ENCODE measurements at regions not wholly inside any gene's neighbourhood (a gene's known extent, or its start where the extent isn't known, plus 50 kb on each side); places are given as distances from the start of the nearest gene placed in this dataset.
"Not testable (repeated sequence)": the region's sequence is repeated elsewhere in the genome, so short reads cannot be mapped to it uniquely, and the experiment has no call there.

DNA sequence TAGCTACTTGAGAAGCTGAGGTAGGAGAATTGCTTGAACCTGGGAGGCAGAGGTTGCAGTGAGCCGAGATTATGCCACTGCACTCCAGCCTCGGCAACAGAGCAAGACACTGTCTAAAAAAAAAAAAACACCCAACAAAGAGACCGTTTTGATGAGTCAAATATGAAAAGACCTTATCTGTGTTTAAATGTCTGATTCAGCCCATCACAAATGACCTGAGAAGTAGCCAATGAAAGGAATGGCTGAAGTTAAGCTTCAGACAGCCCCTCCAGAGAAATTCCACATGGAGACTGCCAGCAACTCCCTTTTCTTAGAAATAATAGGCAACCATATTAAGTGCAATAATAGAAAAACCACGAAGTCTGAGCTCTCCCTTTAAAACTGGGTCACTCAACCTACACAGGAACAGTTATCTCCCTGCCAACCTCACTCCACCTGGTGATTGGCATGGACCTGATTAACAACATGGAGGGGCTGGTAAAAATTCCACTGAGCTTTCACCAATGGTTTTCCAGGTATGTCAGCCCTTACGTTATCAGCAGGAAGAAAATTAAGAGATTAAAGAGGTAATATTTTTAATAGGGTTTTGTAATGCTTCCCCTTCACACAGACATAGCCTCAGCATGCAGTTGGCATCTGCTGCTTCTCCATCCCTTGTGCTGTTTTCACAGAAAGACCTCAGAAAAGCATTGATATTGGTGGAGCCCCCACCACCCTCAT, 238.1 kb upstream of the STT3B start:
- H3K36me3 ChIP-seq (replicated peaks; ENCODE audit: control insufficient read depth, insufficient read depth, low read length) = no peaks in the 10 kb centered on the region
- no peak for DNase-seq
- no peak overlapping the region for H3K4me3 ChIP-seq (ENCODE audit: insufficient read depth, low read depth, low read length)
- no peaks in the 10 kb centered on the region for H3K27me3 ChIP-seq (ENCODE audit: control insufficient read depth, insufficient read depth, low read length)

DNA sequence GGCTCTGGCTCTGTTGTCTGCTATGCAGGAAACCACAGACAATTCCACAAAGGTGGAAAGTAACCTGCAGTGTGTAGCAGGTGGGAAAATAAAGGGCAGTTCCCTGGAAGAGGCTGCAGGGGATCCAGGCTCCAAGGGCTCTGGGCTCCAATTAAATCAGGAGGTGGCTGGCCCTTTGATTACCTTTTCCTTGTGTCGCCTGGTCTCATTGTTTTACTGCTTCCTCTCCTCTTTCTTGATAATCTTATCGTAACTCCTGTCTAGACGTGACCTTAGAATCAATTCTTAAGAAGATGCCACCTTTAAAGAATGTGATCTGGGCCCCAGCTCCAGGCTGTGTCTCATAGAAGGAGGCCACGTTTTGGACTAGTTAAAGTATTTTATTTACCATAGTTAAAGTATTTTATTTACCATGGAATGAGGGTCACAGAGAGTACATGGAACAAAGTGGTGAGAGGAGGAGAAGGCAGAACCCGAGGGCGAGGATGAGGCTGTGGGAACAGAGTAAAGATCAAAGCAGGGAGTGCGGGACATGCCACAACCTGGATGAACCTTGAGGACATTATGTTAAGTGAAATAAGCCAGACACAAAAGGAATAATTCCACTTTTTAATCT, 237.5 kb upstream of the STT3B start:
- Histone ChIP-seq H3K27me3 (ENCODE audit: control insufficient read depth, insufficient read depth, low read length) (no peaks in the 10 kb centered on the region), H3K36me3 (replicated peaks; ENCODE audit: control insufficient read depth, insufficient read depth, low read length) (no peaks in the 10 kb centered on the region), H3K4me3 (ENCODE audit: insufficient read depth, low read depth, low read length) (no peak overlapping the region)
- DNase-seq = no peak

DNA sequence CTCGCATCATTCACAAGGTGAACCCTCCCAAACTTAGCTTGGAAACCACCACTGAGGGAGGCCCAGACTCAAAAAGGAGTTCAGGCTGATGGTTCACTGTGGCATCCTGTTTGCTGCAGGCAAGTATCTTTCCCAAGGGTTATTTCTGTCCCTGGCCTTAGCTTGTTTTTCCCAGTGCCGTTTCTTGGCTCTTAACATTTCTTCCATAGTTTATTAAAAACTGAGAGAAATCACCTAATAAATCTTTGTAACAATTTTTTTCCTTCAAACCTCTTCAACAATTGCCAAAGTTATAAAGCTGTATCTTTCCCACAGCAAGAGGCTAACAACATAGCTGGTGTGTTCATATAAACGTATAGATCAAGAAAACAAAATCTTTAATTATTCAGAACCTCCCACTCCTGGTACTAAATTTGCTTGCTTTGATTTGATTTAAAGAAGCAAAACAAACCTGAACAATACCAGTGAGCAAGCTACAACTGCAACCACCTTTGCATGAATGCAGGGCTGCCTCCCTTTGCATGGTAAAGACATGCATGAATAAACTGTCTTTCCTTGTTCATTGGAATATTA, 234.9 kb upstream of the STT3B start:
- no peak for DNase-seq
- no peaks in the 10 kb centered on the region for H3K27me3 ChIP-seq (ENCODE audit: control insufficient read depth, insufficient read depth, low read length)
- H3K36me3 ChIP-seq (replicated peaks; ENCODE audit: control insufficient read depth, insufficient read depth, low read length) = no peaks in the 10 kb centered on the region
- H3K4me3 ChIP-seq (ENCODE audit: insufficient read depth, low read depth, low read length) = no peak overlapping the region

DNA sequence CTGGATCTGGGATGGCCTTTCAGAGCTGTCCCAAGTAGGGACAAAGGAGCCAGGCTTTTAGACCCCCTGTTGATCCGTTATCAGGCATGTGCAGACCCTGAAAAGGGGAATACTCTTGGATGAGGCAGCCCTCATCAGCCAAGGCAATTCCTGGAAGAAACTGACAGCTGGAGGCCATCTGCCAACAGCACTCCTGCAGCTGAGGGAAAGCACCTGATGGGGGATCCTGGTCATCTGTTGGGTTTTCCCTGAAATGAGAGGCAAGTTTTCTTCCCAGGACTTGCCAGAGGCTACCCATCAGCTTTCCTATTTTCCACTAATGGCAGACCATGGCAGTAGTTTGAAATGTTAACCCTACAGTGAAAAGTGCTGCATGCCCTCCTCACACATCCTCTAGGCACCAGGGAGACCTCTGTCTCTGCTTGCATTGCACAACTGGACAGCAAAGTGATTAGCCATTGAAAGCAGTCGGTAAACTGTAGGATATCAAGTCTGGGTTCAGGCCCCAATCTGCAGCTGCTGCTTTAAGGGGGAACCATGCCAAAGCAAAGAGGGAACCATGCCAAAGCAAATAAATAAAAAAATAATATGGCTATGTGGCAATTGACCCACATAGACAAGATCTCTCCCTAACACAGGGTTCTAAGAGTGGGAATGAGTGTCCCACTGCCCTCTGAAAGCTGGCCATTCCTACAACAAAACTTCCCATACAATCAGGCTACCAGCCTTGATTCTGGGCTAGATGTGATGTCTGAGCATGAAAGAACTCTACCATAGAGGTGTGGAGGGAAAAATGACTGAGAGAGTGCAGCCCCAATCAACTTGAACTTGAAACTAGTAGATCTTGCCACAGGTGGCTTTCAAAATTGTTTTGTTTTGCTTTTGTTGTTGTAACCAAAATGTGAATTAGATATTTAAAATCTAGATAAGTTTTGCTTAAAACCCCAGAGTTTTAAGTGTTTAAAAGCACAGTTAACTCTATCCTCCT, 232.0 kb upstream of the STT3B start:
- Histone ChIP-seq H3K4me3 (ENCODE audit: insufficient read depth, low read depth, low read length) (no peak overlapping the region), H3K27me3 (ENCODE audit: control insufficient read depth, insufficient read depth, low read length) (no peaks in the 10 kb centered on the region), H3K36me3 (replicated peaks; ENCODE audit: control insufficient read depth, insufficient read depth, low read length) (no peaks in the 10 kb centered on the region)
- no peak for DNase-seq

DNA sequence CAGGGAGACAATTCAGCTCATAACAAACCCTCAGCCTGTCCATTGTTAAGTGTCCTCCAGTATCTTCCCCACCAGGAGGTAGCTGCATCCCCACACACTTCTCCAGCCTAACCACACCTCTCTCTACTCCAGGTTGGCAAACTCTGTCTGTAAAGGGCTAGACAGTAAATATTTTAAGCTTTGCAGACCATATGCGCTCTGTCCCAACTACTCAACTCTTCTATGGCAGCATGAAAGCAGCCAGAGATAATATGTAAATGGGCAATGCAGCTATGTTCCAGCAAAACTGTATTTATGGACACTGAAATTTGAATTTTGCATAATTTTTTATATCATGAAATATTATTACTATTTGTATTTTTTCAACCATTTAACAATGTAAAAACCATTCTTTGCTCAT, 230.4 kb upstream of the STT3B start:
- no peak for DNase-seq
- H3K27me3 ChIP-seq (ENCODE audit: control insufficient read depth, insufficient read depth, low read length) = no peaks in the 10 kb centered on the region
- no peaks in the 10 kb centered on the region for H3K36me3 ChIP-seq (replicated peaks; ENCODE audit: control insufficient read depth, insufficient read depth, low read length)
- no peak overlapping the region for H3K4me3 ChIP-seq (ENCODE audit: insufficient read depth, low read depth, low read length)

DNA sequence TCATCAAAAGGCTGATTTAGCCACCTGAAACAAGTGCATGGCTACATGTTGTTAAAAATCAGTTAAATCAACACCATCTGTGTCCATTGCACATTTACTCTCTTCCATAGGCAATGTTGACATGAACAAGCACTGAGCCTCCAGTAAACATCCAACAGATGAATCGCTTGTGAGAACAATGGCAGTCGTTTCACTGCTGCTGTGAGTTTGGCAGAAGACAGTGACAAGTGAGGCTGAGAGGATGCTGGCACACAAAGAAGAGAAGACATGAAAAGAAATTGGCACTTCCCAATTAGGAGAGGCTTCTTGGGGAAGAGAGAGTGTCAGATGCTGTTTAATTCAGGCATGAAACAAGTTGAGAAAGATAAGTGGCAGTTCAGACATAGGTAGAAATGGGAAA, 227.4 kb upstream of the STT3B start:
- DNase-seq = no peak
- no peaks in the 10 kb centered on the region for H3K27me3 ChIP-seq (ENCODE audit: control insufficient read depth, insufficient read depth, low read length)
- H3K36me3 ChIP-seq (replicated peaks; ENCODE audit: control insufficient read depth, insufficient read depth, low read length) = no peaks in the 10 kb centered on the region
- no peak overlapping the region for H3K4me3 ChIP-seq (ENCODE audit: insufficient read depth, low read depth, low read length)

DNA sequence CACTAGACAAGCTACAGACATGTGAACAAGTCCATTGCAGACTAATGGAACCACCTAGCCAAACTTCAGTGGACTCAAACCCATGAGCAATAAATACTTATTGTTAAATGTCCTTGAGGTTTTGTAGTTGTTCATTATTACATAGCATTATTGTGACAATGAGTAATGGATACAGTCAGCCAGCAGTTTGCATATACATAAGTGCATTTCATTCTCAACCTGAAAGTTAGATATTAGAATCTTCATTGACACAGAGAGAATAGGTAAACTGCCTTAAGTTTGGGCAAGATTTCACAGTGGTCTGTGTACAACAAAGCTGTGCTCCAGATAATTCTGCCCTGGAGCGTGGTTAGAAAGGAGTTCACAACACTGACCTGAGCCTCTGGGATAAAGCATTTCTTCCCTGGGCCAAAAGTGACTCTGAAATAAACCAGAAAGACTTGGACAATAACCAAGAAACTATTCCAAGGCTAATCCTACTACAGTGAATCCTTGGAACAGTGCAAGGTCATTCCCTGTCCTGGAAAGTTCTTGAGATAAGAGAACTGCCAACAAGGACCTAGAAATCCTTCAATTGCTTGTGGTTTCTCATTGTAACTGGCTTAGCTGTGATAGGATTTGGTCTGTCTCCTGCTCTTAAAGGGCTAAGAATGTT, 225.5 kb upstream of the STT3B start:
- H3K27me3 ChIP-seq (ENCODE audit: control insufficient read depth, insufficient read depth, low read length) = no peaks in the 10 kb centered on the region
- H3K4me3 ChIP-seq (ENCODE audit: insufficient read depth, low read depth, low read length) = no peak overlapping the region
- DNase-seq = no peak
- no peaks in the 10 kb centered on the region for H3K36me3 ChIP-seq (replicated peaks; ENCODE audit: control insufficient read depth, insufficient read depth, low read length)

DNA sequence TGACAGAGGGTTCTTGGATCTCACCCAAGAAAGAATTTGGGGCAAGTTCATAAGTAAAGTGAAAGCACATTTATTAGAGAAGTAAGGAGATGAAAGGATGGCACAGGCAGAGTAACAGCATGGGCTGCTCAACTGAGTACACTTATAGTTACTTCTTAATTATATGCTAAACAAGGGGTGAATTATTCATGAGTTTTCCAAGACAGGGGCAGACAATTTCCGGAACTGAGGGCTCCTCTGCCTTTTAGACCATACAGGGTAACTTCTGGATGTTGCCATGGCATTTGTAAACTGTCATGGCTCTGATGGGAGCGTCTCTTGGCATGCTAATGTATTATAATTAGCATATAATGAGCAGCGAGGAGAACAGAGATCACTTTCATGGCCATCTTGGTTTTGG, 221.2 kb upstream of the STT3B start:
- H3K36me3 ChIP-seq (replicated peaks; ENCODE audit: control insufficient read depth, insufficient read depth, low read length) = no peaks in the 10 kb centered on the region
- H3K27me3 ChIP-seq (ENCODE audit: control insufficient read depth, insufficient read depth, low read length) = no peaks in the 10 kb centered on the region
- DNase-seq = no peak
- H3K4me3 ChIP-seq (ENCODE audit: insufficient read depth, low read depth, low read length) = no peak overlapping the region

DNA sequence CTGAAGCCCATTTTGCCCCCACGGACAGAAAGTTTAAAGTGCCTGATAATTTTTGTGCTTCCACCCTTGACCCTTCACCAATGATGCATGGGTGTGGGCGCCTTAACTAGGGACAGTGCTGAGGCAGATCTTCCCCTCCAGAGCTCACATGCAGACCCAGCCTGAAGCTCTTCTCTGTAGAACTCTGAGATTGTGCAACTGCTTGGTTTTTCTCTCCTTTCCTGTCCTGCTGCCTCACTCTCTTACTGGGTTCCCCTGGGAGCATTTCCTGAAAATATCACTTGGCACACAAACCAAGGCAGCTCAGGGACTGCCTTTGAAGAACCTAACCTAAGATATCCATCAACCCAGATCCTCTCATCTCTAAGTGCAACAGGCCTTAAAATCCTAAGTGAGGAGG, 220.3 kb upstream of the STT3B start:
- H3K36me3 ChIP-seq (replicated peaks; ENCODE audit: control insufficient read depth, insufficient read depth, low read length) = no peaks in the 10 kb centered on the region
- no peak for DNase-seq
- no peak overlapping the region for H3K4me3 ChIP-seq (ENCODE audit: insufficient read depth, low read depth, low read length)
- H3K27me3 ChIP-seq (ENCODE audit: control insufficient read depth, insufficient read depth, low read length) = no peaks in the 10 kb centered on the region

DNA sequence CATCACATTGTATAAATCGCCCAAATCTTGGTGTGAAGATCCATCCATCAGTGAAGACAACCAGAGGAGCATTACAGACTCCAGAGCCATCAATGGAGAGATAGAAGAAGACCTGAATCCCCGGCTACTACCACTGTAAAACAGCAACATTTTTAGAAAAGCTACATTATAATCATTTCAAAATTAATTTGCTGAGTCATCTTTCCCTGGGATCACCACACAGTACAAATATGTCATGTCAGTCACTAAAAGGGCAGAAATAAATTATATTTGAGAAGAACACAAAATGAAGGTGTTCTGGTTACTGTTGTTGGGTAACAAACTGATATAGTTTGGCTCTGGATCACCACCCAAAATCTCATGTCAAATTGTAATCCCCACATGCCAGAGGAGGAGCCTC, 218.5 kb upstream of the STT3B start:
- no peaks in the 10 kb centered on the region for H3K36me3 ChIP-seq (replicated peaks; ENCODE audit: control insufficient read depth, insufficient read depth, low read length)
- DNase-seq = no peak
- H3K4me3 ChIP-seq (ENCODE audit: insufficient read depth, low read depth, low read length) = no peak overlapping the region
- H3K27me3 ChIP-seq (ENCODE audit: control insufficient read depth, insufficient read depth, low read length) = no peaks in the 10 kb centered on the region

DNA sequence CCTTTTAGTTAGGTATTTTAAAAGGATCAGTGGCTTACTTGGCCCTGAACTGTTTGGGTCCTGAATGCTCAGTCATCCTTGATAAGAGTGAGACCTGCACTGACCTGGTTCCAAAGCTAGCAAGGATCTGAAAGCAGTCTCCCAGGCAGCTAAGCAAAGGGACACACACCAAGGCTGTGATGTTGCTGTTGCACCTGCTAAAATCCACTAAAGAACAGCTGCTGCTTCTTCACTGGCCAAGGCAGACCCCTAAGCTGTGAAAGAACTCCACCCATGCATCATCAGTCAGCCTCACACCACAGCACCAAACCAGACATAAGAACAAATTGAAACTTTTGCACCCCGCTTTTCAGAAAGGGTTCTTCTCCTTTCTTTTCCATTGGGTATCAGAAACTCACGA, 213.4 kb upstream of the STT3B start:
- no peaks in the 10 kb centered on the region for H3K36me3 ChIP-seq (replicated peaks; ENCODE audit: control insufficient read depth, insufficient read depth, low read length)
- H3K27me3 ChIP-seq (ENCODE audit: control insufficient read depth, insufficient read depth, low read length) = no peaks in the 10 kb centered on the region
- DNase-seq = no peak
- H3K4me3 ChIP-seq (ENCODE audit: insufficient read depth, low read depth, low read length) = no peak overlapping the region

DNA sequence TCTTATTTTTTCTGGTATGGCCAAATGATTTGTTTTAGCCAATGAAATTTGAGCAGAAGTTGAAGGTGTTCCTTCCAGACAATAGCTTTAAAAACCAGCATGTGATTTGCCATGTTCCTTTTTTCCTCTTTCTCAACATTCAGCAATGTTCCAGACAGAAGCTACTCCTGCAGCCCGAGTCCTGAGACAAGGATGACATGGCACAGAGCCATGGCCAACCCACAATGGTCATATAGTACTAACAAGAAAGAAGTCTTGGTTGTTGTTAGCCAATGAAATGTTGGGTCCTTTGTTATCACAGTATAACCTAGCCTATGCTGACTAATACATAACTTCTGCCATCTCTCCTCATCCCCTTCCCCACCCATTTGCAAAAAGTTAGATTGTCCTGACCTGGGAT, 211.1 kb upstream of the STT3B start:
- no peak for DNase-seq

DNA sequence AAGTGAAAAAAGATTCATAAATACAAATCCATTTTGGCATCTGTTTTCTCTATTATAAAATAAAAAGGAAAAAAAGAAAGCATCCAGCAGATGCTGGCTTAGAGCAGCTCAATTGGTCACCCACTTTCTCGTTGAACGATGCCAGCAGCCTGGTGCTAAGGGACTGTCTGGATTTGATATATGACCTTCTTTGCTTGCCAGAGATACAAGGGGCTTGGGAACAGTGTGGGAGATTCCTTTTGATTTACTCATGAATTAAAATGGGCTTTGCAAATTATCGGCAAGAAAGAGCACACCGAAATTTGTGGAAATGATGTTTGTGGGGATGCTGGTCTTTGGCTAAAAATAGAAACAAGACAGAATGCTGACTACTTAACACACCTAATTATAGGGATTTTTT, 210.3 kb upstream of the STT3B start:
- DNase-seq = no peak

More for the DNA sequence above, 211.1 kb upstream of the STT3B start:
- Histone ChIP-seq H3K4me3 (ENCODE audit: insufficient read depth, low read depth, low read length) (no peak overlapping the region), H3K36me3 (replicated peaks; ENCODE audit: control insufficient read depth, insufficient read depth, low read length) (no peaks in the 10 kb centered on the region), H3K27me3 (ENCODE audit: control insufficient read depth, insufficient read depth, low read length) (no peaks in the 10 kb centered on the region)

DNA sequence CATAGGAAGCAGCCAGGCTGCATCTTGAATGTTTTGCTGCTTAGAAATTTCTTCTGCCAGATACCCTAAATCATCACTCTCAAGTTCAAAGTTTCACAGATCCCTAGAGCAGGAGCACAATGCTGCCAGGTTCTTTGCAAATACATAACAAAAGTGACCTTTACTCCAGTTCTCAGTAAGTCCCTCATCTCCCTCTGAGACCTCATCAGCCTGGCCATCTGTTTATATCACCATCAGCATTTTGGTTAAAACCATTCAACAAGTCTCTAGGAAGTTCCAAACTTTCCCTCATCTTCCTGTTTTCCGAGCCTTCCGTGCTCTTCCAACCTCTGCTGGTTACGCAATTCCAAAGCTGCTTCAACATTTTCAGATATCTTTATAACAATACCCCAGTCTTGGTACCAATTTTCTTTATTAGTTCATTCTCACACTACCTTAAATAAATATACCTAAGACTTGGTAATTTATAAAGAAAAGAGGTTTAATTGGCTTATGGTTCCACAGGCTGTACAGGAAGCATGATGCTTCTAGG, 204.8 kb upstream of the STT3B start:
- H3K4me3 ChIP-seq (ENCODE audit: insufficient read depth, low read depth, low read length); H3K36me3 ChIP-seq (replicated peaks; ENCODE audit: control insufficient read depth, insufficient read depth, low read length); DNase-seq; H3K27me3 ChIP-seq (ENCODE audit: control insufficient read depth, insufficient read depth, low read length): not testable (repeated sequence)

More for the DNA sequence above, 210.3 kb upstream of the STT3B start:
- Histone ChIP-seq H3K27me3 (ENCODE audit: control insufficient read depth, insufficient read depth, low read length) (no peaks in the 10 kb centered on the region), H3K4me3 (ENCODE audit: insufficient read depth, low read depth, low read length) (no peak overlapping the region), H3K36me3 (replicated peaks; ENCODE audit: control insufficient read depth, insufficient read depth, low read length) (no peaks in the 10 kb centered on the region)

Data from H7 (cell line).